ENCODE measurements at regions not wholly inside any gene's neighbourhood (a gene's known extent, or its start where the extent isn't known, plus 50 kb on each side); places are given as distances from the start of the nearest gene placed in this dataset.

GRCh38 chr13:70541451-70541850, 433.2 kb upstream of the KLHL1 start:
- no peaks in the 10 kb centered on the region for H3K27me3 ChIP-seq

GRCh38 chr13:70534466-70534865, 426.2 kb upstream of the KLHL1 start:
- DNase-seq = no peak
- Histone ChIP-seq H3K27me3 (no peaks in the 10 kb centered on the region), H3K4me3 (no peak overlapping the region), H3K36me3 (no peaks in the 10 kb centered on the region), H3K27ac (no peak overlapping the region), H3K9me3 (no peaks in the 10 kb centered on the region), H3K4me1 (no peaks in the 10 kb centered on the region)
- WGBS, 2 donors = 24 to 64% methylated on average over 3 of the region's 3 CpGs
- ATAC-seq (ENCODE audit: low FRiP score in 2 of 2) = no peak
- TF ChIP-seq POLR2A (IDR thresholded peaks at IDR 0.05) (no peak), POLR2AphosphoS5 (IDR thresholded peaks at IDR 0.05) (no peak), CTCF (IDR thresholded peaks at IDR 0.05) (no peak)

More at GRCh38 chr13:70541451-70541850, 433.2 kb upstream of the KLHL1 start:
- no peak overlapping the region for H3K4me3 ChIP-seq
- no peaks in the 10 kb centered on the region for H3K4me1 ChIP-seq
- H3K9me3 ChIP-seq = no peaks in the 10 kb centered on the region
- 86 to 95% methylated on average over 4 of the region's 4 CpGs for WGBS, 2 donors
- H3K36me3 ChIP-seq = no peaks in the 10 kb centered on the region
- DNase-seq (no peak), ATAC-seq (ENCODE audit: low FRiP score in 2 of 2) (no peak)
- no peak for TF ChIP-seq POLR2AphosphoS5 (IDR thresholded peaks at IDR 0.05)
- TF ChIP-seq EP300 (IDR thresholded peaks at IDR 0.05) = no peak
- H3K27ac ChIP-seq = no peak overlapping the region

- WGBS, 2 donors = 54 to 67% methylated on average over 2 of the region's 2 CpGs
- ATAC-seq (ENCODE audit: low FRiP score in 2 of 2) (no peak), DNase-seq (no peak)
These were observed 421.4 kb upstream of the KLHL1 start for GRCh38 chr13:70529652-70530051.

GRCh38 chr13:70527599-70527998, 419.3 kb upstream of the KLHL1 start:
- Histone ChIP-seq H3K36me3 (no peaks in the 10 kb centered on the region), H3K4me3 (no peak overlapping the region), H3K9me3 (no peaks in the 10 kb centered on the region), H3K27ac (no peak overlapping the region), H3K27me3 (no peaks in the 10 kb centered on the region), H3K4me1 (no peaks in the 10 kb centered on the region)
- TF ChIP-seq EP300 (IDR thresholded peaks at IDR 0.05) (no peak), CTCF (IDR thresholded peaks at IDR 0.05) (no peak), POLR2AphosphoS5 (IDR thresholded peaks at IDR 0.05) (no peak), POLR2A (IDR thresholded peaks at IDR 0.05) (no peak)
- ATAC-seq (ENCODE audit: low FRiP score in 2 of 2) (no peak), DNase-seq (no peak)
- WGBS, 2 donors = 81 to 92% methylated on average over 5 of the region's 5 CpGs

More at GRCh38 chr13:70529652-70530051, 421.4 kb upstream of the KLHL1 start:
- Histone ChIP-seq H3K27ac (no peak overlapping the region), H3K4me1 (no peaks in the 10 kb centered on the region), H3K4me3 (no peak overlapping the region), H3K9me3 (no peaks in the 10 kb centered on the region), H3K27me3 (no peaks in the 10 kb centered on the region), H3K36me3 (no peaks in the 10 kb centered on the region)
- TF ChIP-seq POLR2AphosphoS5 (IDR thresholded peaks at IDR 0.05) (no peak), EP300 (IDR thresholded peaks at IDR 0.05) (no peak), CTCF (IDR thresholded peaks at IDR 0.05) (no peak), POLR2A (IDR thresholded peaks at IDR 0.05) (no peak)

GRCh38 chr13:70523622-70524021, 415.4 kb upstream of the KLHL1 start:
- TF ChIP-seq EP300 (IDR thresholded peaks at IDR 0.05) (no peak), CTCF (IDR thresholded peaks at IDR 0.05) (no peak)
- no peaks in the 10 kb centered on the region for H3K4me1 ChIP-seq
- H3K4me3 ChIP-seq = no peak overlapping the region
- no peak overlapping the region for H3K27ac ChIP-seq
- no peaks in the 10 kb centered on the region for H3K27me3 ChIP-seq
- no peaks in the 10 kb centered on the region for H3K9me3 ChIP-seq
- 68 to 74% methylated on average over 2 of the region's 2 CpGs for WGBS, 2 donors
- H3K36me3 ChIP-seq = no peaks in the 10 kb centered on the region
- no peak for ATAC-seq (ENCODE audit: low FRiP score in 2 of 2)
- DNase-seq = no peak
